ENCODE measurements at regions not wholly inside any gene's neighbourhood (a gene's known extent, or its start where the extent isn't known, plus 50 kb on each side); places are given as distances from the start of the nearest gene placed in this dataset.

- TF ChIP-seq CHD2 (IDR thresholded peaks at IDR 0.05; ENCODE audit: borderline replicate concordance, low read depth, low read length): no peak
- TF ChIP-seq CTCF (IDR thresholded peaks at IDR 0.05 in 2 of 3, conservative IDR thresholded peaks at IDR 0.05 in 1 of 3; ENCODE audit: control insufficient read depth in 2 of 3, extremely low read depth in 1 of 3, insufficient read depth in 1 of 3, low read depth in 3 of 3, low read length in 3 of 3): no peak
- no peak for TF ChIP-seq ZBTB40 (IDR thresholded peaks at IDR 0.05; ENCODE audit: borderline replicate concordance)
- TF ChIP-seq SIN3A (IDR thresholded peaks at IDR 0.05; ENCODE audit: low read depth, low read length): no peak
- TF ChIP-seq EZH2 (IDR thresholded peaks at IDR 0.05; ENCODE audit: borderline replicate concordance, control insufficient read depth, low read depth, low read length): no peak
- no peak for TF ChIP-seq POLR2A (IDR thresholded peaks at IDR 0.05; ENCODE audit: low read depth, low read length)
These were observed 230.4 kb upstream of the ZC3H12C start for GRCh38 chr11:109862835-109863234.
